SK-N-MC (cell line): ENCODE measurements at regions not wholly inside any gene's neighbourhood (a gene's known extent, or its start where the extent isn't known, plus 50 kb on each side); places are given as distances from the start of the nearest gene placed in this dataset.

Experiments
- DNase-seq: peaks from one replicate; pipeline ENCODE4 v3.0.0-alpha.2; 2011; ENCODE audit warnings: low read depth, low spot score
- H3K27ac ChIP-seq: fragments of 200-600 bp; sonication (generic); 2 replicates; pipeline ENCODE4 v1.5.1; 2016; ENCODE audit warnings: mixed run types
- H3K36me3 ChIP-seq: fragments of 200-600 bp; sonication (generic); 2 replicates; pipeline ENCODE4 v1.6.1; 2017; ENCODE audit warnings: antibody characterized with exemption, low read length, mixed read lengths; ENCODE audit not compliant: insufficient read depth
- H3K4me3 ChIP-seq: fragments of 200-600 bp; sonication (generic); 2 replicates; pipeline ENCODE4 v1.5.1; 2016
- H3K9ac ChIP-seq: fragments of 200-600 bp; sonication (generic); 2 replicates; pipeline ENCODE4 v1.8.0; 2017; ENCODE audit warnings: mixed run types, mixed read lengths; ENCODE audit not compliant: insufficient read length
- H3K9me3 ChIP-seq: fragments of 200-600 bp; sonication (generic); 2 replicates; pipeline ENCODE4 v1.6.1; 2017; ENCODE audit warnings: low read depth, mild to moderate bottlenecking, antibody characterized with exemption, low read length, moderate library complexity, mixed read lengths
- EZH2 ChIP-seq: fragments of 200-600 bp; sonication (generic); IDR thresholded peaks from one replicate; pipeline ENCODE4 v1.6.1; 2017; ENCODE audit warnings: antibody characterized with exemption
- FOXP2 ChIP-seq: optimal IDR thresholded peaks from 2 replicates; pipeline ENCODE3; 2011; ENCODE audit warnings: mild to moderate bottlenecking, moderate library complexity; ENCODE audit not compliant: insufficient read depth; ENCODE audit errors: extremely low read length, control extremely low read depth
- POLR2AphosphoS5 ChIP-seq: IDR thresholded peaks from 2 replicates; pipeline ENCODE4 v1.6.1; 2012; ENCODE audit warnings: mild to moderate bottlenecking, low read depth, low read length, borderline replicate concordance

DNA sequence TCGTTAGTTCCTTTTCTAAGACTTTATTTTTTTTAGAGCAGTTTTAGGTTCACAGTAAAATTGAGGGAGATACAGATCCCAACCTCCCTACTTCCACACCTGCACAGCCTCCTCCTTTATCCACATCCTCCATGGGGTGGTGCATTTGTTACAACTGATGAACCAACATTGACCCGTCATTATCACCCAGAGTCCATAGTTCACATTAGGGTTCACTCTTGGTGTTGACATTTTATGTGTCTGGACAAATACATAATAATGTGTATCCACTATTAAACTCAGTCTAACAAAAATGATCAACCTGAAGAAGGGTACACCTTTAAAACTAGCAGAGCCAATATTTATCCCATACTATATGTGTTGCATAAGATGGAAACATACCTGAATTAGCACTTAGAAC is 130.4 kb upstream of the CCDC28A start:
- TF ChIP-seq EZH2 = no peak
- no peak for TF ChIP-seq POLR2AphosphoS5
- TF ChIP-seq FOXP2 = no peak
- Histone ChIP-seq H3K36me3 (no peaks in the 10 kb centered on the region), H3K4me3 (no peak overlapping the region), H3K27ac (no peak overlapping the region), H3K9ac (no peak overlapping the region), H3K9me3 (no peaks in the 10 kb centered on the region)
- DNase-seq = no peak

DNA sequence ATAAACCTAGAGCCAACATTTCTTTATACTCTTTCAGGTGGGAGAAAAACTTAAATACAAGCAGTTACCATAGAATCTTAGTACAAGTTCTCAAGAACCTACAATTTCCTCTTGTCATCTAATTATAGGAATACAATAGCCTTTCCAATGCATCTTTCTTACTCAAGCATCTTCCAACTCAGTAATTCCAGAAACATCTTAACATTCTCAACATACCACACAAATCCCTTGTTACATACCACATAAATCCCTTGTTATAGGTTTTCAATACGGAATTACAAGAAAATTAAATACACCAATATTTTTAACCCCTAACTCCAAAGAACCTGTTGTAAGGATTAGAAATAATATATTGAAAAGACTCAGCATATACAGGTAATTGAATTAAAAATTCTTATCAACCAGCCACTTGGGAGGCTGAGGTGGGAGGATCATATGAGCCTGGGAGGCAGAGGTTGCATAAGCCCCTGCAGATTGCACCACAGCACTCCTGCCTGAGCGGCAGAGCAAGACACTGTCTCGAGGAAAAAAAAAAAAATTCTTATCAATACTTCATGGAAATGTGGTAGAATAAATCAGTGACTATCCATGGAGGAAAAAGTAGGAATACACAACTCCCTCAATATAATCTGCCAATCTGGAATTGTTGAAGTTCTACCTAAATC is 127.5 kb upstream of the CCDC28A start:
- Histone ChIP-seq H3K27ac (no peak overlapping the region), H3K9ac (no peak overlapping the region), H3K36me3 (no peaks in the 10 kb centered on the region), H3K4me3 (no peak overlapping the region), H3K9me3 (no peaks in the 10 kb centered on the region)
- TF ChIP-seq POLR2AphosphoS5 (no peak), FOXP2 (no peak), EZH2 (no peak)
- no peak for DNase-seq

DNA sequence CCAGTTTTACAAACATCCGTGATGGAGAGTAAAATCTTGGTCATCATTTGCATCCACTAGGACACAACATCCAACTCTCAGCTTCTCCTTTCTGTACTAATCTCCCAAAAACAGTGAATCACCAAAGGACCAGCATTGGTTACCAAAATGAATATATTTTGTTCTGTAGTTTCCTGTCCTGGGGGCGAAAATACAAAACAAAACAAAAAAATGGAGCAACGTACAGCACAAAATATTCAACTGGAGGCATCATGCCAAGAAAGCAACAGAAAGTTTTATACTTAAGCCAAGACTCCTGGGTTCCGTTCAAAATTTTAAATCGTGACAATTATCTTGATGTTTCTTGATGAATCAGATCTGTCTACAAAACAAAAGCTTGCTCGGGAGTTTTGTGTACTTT is 126.6 kb upstream of the CCDC28A start:
- Histone ChIP-seq H3K9ac (peak overlapping the region; percentile 38), H3K4me3 (peak overlapping the region; percentile 60), H3K36me3 (no peaks in the 10 kb centered on the region), H3K9me3 (no peaks in the 10 kb centered on the region), H3K27ac (peak overlapping the region; percentile 73; the same call in 1 of the 2 replicates)
- DNase-seq = peak; percentile 50
- TF ChIP-seq FOXP2 (no peak), POLR2AphosphoS5 (no peak), EZH2 (no peak)

DNA sequence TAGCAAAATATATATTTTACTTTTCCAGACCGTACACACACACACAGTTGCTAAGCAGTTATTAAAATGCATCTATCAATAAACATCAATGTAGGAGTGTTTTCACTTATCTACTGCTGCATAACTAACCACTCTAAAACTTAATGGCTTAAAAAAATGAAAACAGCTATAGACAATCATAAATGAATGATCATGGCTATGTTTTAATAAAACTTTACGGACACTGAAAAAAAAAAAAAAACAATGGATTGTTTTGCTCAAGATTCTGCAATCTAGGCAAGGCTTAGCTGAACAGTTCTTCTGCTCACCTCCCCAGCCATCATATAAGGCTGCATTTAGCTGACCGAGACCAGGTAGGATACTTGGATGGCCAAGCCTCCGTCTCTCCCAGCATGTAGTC is 125.4 kb upstream of the CCDC28A start:
- no peak overlapping the region for H3K27ac ChIP-seq
- H3K9ac ChIP-seq = no peak overlapping the region
- no peaks in the 10 kb centered on the region for H3K36me3 ChIP-seq
- DNase-seq = no peak
- TF ChIP-seq EZH2 = no peak
- no peak for TF ChIP-seq POLR2AphosphoS5
- no peak for TF ChIP-seq FOXP2
- no peak overlapping the region for H3K4me3 ChIP-seq
- no peaks in the 10 kb centered on the region for H3K9me3 ChIP-seq

DNA sequence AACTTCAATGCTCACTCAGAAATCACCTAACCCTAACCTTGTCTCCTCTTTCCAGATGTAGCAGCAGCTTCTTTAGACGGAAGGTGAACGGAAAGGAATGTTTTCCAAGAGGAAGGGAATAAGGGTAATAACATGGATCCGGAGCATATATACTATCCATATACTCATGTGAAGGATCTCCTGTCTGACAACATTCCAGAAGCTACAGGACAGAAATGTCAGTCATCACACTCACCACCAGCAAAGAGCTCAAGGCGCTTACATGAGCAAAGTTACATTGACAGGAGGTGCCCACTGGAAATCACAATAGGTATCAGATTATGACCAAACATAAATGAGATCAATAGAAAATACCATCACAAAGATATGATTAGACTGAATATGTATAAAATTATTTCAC is 122.1 kb upstream of the CCDC28A start:
- no peak for DNase-seq
- Histone ChIP-seq H3K9ac (no peak overlapping the region), H3K27ac (no peak overlapping the region), H3K9me3 (no peaks in the 10 kb centered on the region), H3K4me3 (no peak overlapping the region), H3K36me3 (no peaks in the 10 kb centered on the region)
- TF ChIP-seq POLR2AphosphoS5 (no peak), FOXP2 (no peak), EZH2 (no peak)

DNA sequence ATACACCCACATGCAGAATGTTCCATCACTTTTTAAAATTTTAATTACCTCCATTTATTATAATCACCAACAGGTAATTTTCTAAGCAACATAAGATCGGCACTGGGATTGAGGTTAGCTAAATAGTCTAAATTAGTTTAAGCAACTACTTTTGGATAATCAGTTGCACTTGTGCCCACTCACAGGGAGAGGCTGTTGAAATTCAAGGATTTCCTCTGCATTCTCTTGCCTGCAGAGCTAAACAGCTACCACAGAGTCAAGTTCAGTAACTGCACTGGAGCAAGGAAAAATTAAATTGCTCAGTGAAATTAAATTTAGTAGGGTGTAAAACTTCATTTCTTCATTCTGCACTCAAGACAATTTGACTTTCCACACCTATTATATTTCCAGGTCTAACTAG is 120.7 kb upstream of the CCDC28A start:
- Histone ChIP-seq H3K36me3 (no peaks in the 10 kb centered on the region), H3K9ac (no peak overlapping the region), H3K9me3 (no peaks in the 10 kb centered on the region), H3K27ac (no peak overlapping the region), H3K4me3 (no peak overlapping the region)
- no peak for TF ChIP-seq FOXP2
- TF ChIP-seq EZH2 = no peak
- TF ChIP-seq POLR2AphosphoS5 = no peak
- DNase-seq = no peak

DNA sequence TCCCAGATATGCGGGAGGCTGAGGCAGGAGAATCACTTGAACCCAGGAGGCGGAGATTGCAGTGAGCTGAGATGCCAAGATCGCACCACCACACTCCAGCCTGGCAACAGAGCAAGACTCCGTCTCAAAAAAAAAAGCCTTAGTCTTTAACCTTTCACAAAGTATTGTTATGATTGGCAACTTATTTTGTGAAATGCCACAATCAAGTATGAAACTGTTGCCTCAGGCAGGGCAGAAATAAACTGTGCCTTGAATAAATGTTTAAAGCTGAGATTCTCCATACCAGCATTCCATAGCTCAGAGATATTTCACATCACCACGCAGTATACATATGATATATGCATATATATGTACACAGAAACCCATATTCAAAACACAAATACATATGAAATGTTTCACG is 120.1 kb upstream of the CCDC28A start:
- no peaks in the 10 kb centered on the region for H3K9me3 ChIP-seq
- no peak overlapping the region for H3K9ac ChIP-seq
- no peak for DNase-seq
- H3K4me3 ChIP-seq = no peak overlapping the region
- no peaks in the 10 kb centered on the region for H3K36me3 ChIP-seq
- H3K27ac ChIP-seq = no peak overlapping the region
- TF ChIP-seq FOXP2 (no peak), EZH2 (no peak), POLR2AphosphoS5 (no peak)

DNA sequence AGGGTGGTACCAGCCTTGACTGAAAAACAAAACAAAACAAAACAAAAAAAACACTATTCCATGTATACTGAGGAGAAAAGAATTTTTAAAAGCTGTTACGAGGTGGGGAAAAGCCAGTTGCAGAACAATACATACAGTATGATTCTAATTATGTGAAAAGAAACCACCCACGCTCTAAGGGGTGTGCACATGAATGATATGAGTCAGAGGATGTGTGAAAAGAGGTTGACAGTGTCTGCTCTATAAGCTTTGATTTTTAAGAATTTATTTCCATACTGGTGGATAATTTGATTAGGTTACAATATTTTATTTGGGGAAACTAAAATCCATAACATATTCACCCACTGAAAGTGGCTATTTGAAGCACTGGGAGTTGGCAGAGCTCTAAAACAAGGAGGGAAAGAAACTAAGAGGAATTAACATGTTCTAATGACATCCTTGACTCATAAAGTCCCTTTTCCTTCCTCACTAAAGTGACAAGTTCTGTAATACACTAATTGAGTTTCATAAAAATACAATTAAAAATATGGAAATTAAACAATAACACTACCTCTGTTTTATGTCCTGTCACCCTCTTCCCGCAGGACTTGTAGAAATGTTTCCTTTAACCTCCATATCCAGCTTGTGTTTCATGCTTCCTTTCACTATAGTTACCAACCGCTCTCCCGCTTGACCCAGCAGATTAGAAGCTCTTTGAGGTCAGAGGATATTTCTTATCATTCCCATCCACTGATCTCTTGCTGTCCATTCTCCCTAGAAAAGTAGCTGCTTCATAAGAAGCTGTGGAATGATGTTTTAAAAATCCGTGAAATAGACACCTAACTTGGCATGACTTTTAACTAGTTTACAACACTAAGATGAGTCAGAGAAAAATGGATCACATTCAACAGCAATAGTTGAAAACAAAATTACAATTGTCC is 118.6 kb upstream of the CCDC28A start:
- no peaks in the 10 kb centered on the region for H3K36me3 ChIP-seq
- H3K4me3 ChIP-seq = no peak overlapping the region
- H3K27ac ChIP-seq = no peak overlapping the region
- no peak for TF ChIP-seq FOXP2
- TF ChIP-seq POLR2AphosphoS5 = no peak
- no peak for TF ChIP-seq EZH2
- H3K9me3 ChIP-seq = no peaks in the 10 kb centered on the region
- H3K9ac ChIP-seq = no peak overlapping the region
- no peak for DNase-seq

DNA sequence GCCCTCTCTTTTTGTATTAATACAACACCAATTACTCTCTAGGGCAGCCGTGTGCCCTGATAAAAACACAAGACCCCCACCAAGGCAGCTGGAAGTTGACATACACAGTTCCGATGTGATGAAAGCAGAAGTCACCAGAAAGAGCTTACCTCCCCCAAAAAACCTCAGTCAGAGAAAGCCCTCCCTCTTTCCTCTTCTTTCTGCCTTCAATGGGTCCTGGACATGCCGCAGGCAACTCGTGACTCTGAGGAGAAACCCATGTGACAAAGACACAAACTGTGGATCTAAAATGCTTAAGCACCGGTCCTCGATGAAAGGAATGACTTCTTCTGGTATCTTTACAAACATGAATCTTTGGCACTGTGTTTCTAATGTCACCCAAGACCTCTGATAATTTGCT is 117.7 kb upstream of the CCDC28A start:
- no peak for DNase-seq
- no peaks in the 10 kb centered on the region for H3K9me3 ChIP-seq
- TF ChIP-seq EZH2 (no peak), POLR2AphosphoS5 (no peak), FOXP2 (no peak)
- H3K27ac ChIP-seq = no peak overlapping the region
- H3K4me3 ChIP-seq = no peak overlapping the region
- H3K9ac ChIP-seq = no peak overlapping the region
- no peaks in the 10 kb centered on the region for H3K36me3 ChIP-seq
